ENCODE measurements at regions not wholly inside any gene's neighbourhood (a gene's known extent, or its start where the extent isn't known, plus 50 kb on each side); places are given as distances from the start of the nearest gene placed in this dataset.

DNA sequence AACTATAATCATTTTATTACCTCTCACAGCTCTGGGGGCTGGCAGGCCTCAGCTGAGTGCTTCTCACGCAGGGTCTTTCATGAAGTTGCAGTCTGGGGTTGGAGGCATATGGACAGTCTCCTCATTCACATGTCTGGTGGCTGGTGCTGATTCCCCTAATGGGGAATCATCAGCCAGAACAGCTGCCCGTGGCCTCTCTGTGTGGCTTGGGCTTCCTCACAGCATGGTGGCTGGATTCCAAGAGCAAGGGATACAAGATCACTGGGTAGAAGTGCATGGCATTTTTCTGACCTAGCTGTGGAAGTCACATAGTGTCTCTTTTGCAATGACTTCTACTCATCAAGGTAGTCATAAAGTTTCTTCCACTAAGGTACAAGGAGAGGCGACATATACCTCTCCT is 59.0 kb upstream of the LAPTM4A start:
- no peak for DNase-seq (ENCODE audit: low read depth, low spot score)
- Histone ChIP-seq H3K4me3 (no peak overlapping the region), H3K36me3 (ENCODE audit: insufficient read depth, low read length) (no peaks in the 10 kb centered on the region), H3K9me3 (ENCODE audit: low read depth, low read length) (no peaks in the 10 kb centered on the region), H3K27ac (no peak overlapping the region), H3K9ac (ENCODE audit: insufficient read length) (no peak overlapping the region)
- TF ChIP-seq EZH2 (IDR thresholded peaks at IDR 0.05) (no peak), FOXP2 (optimal IDR thresholded peaks at IDR 0.05; ENCODE audit: control extremely low read depth, extremely low read length, insufficient read depth) (no peak), POLR2AphosphoS5 (IDR thresholded peaks at IDR 0.05; ENCODE audit: borderline replicate concordance, low read depth, low read length) (no peak)

DNA sequence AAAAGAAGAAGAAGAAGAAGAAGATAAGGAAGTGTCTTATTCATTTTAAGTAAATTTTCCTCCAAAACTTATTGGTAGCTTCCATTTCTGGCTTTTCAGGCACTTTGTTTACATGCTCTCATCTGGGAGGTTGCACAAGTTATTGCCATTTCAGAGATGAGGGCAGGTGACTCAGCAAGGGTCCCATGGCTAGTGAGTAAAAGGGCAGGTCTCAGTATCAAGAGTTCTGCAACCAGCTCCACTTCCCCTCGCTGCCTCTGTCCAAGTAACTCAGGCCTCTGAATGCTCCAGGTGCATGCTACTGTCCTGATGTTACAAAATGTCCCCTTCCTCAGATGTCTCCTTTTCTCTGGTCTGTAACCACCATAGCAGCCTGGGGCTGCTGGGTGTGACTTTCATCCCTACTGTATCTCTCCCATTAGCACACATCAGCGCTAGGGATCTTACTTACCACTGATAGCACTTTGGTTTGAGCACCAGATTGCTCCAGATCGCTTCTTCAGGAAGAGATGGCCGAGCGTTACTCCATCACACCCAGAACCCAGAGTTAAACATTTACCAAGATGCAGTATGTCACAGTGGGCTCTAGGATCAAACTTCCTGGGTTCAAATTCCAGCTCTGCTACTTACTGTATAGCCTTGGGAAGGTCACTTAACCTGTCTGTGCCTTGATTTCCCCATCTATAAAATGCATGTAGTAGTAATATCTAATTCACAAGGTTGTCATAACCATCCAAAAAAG is 57.4 kb upstream of the LAPTM4A start:
- Histone ChIP-seq H3K4me3 (no peak overlapping the region), H3K9me3 (ENCODE audit: low read depth, low read length) (no peaks in the 10 kb centered on the region), H3K9ac (ENCODE audit: insufficient read length) (no peak overlapping the region), H3K27ac (no peak overlapping the region), H3K36me3 (ENCODE audit: insufficient read depth, low read length) (no peaks in the 10 kb centered on the region)
- no peak for DNase-seq (ENCODE audit: low read depth, low spot score)
- TF ChIP-seq POLR2AphosphoS5 (IDR thresholded peaks at IDR 0.05; ENCODE audit: borderline replicate concordance, low read depth, low read length) (no peak), EZH2 (IDR thresholded peaks at IDR 0.05) (no peak), FOXP2 (optimal IDR thresholded peaks at IDR 0.05; ENCODE audit: control extremely low read depth, extremely low read length, insufficient read depth) (no peak)

DNA sequence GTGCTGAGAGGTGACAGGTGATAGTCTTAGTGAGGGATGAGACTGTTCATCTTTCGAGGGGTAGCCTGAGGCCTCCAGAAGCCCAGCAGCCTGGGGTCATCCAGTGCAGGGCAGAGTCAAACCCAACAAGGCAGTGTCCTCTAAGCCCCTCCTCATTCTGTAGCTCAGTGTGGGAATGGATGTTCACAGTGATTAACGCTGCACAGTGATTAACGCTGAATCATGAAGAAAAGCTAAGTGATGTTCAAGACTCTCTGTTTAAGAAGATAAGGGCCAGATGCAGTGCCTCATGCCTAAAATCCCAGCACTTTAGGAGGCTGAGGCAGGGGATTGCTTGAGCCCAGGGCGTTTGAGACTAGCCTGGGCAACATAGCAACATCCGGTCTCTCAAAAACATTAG is 56.3 kb upstream of the LAPTM4A start:
- Histone ChIP-seq H3K4me3 (no peak overlapping the region), H3K36me3 (ENCODE audit: insufficient read depth, low read length) (no peaks in the 10 kb centered on the region), H3K9ac (ENCODE audit: insufficient read length) (no peak overlapping the region), H3K9me3 (ENCODE audit: low read depth, low read length) (no peaks in the 10 kb centered on the region), H3K27ac (no peak overlapping the region)
- DNase-seq (ENCODE audit: low read depth, low spot score), result no peak
- no peak for TF ChIP-seq EZH2 (IDR thresholded peaks at IDR 0.05)
- TF ChIP-seq POLR2AphosphoS5 (IDR thresholded peaks at IDR 0.05; ENCODE audit: borderline replicate concordance, low read depth, low read length), result no peak
- no peak for TF ChIP-seq FOXP2 (optimal IDR thresholded peaks at IDR 0.05; ENCODE audit: control extremely low read depth, extremely low read length, insufficient read depth)

DNA sequence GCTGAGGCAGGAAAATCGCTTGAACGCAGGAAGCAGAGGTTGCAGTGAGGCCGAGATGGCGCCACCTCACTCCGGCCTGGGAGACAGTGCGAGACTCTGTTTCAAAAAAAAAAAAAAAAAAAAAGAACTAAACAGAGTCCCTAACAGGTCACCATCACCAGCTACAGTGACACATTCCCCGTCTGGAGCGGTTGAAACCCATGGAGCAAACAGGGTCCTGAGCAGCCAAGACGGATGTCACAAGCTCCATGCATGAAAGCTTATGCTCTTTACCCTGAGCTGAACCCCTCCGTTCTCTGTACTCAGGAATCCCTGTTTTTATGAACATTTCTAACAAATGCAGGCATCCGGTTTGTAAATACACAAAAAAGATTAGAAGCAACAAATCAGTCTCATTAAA is 55.9 kb upstream of the LAPTM4A start:
- no peak overlapping the region for H3K27ac ChIP-seq
- H3K4me3 ChIP-seq, result no peak overlapping the region
- TF ChIP-seq EZH2 (IDR thresholded peaks at IDR 0.05) (no peak), POLR2AphosphoS5 (IDR thresholded peaks at IDR 0.05; ENCODE audit: borderline replicate concordance, low read depth, low read length) (no peak), FOXP2 (optimal IDR thresholded peaks at IDR 0.05; ENCODE audit: control extremely low read depth, extremely low read length, insufficient read depth) (no peak)
- H3K36me3 ChIP-seq (ENCODE audit: insufficient read depth, low read length), result no peaks in the 10 kb centered on the region
- H3K9me3 ChIP-seq (ENCODE audit: low read depth, low read length), result no peaks in the 10 kb centered on the region
- DNase-seq (ENCODE audit: low read depth, low spot score), result no peak
- no peak overlapping the region for H3K9ac ChIP-seq (ENCODE audit: insufficient read length)

DNA sequence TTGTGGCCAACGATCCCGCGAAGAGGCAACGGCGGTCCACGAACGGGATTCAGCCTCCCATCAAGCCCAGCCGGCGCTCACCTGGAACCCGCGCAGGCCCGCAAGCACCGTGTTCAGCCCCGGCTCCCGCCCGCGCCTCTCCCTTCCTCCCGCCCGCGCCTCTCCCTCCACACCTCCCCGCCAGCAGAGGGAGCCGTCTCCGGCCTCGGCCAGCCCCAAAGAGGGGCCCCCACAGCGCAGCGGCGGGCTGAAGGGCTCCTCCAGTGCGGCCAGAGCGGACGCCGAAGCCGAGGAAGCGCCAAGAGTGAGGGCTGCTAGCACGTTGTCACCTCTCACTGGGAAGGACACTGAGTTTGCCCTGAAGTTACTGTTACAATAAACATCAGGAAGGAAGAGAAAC is 55.3 kb upstream of the LAPTM4A start:
- Histone ChIP-seq H3K9ac (ENCODE audit: insufficient read length) (no peak overlapping the region), H3K9me3 (ENCODE audit: low read depth, low read length) (no peaks in the 10 kb centered on the region), H3K36me3 (ENCODE audit: insufficient read depth, low read length) (no peaks in the 10 kb centered on the region), H3K4me3 (no peak overlapping the region), H3K27ac (no peak overlapping the region)
- TF ChIP-seq EZH2 (IDR thresholded peaks at IDR 0.05) (no peak), POLR2AphosphoS5 (IDR thresholded peaks at IDR 0.05; ENCODE audit: borderline replicate concordance, low read depth, low read length) (no peak), FOXP2 (optimal IDR thresholded peaks at IDR 0.05; ENCODE audit: control extremely low read depth, extremely low read length, insufficient read depth) (no peak)
- DNase-seq (ENCODE audit: low read depth, low spot score), result no peak

DNA sequence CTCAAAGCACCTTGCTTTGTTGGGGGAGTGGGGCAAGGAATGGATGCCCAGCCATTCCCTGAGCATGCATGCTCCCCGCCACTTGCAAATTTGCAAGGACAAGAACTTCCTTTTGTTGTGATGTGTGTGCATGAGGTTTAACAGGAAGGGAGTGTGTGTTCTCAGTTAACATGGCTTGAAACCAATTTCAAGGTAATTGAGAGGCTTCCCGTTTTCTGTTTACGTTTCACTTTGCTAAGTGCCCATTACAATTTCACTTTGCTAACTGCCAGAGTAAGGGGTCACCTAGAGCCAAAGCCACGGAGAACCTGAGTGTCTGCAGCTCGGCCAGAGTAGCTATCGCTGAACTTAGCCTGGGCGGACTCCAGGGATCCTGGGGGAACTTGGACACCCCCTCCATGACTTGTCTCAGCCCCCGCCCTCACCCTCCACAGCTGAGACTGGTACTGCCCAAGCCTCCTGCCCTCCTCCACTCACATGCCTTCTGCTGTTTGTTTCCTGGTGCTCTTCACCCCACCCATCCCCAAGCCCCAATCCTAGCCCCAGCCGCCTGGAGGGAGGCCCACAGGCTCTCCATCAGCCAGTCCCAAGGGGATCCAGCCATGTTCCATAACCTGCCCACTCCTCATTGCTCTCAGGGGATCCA is 53.6 kb upstream of the LAPTM4A start:
- no peaks in the 10 kb centered on the region for H3K36me3 ChIP-seq (ENCODE audit: insufficient read depth, low read length)
- TF ChIP-seq POLR2AphosphoS5 (IDR thresholded peaks at IDR 0.05; ENCODE audit: borderline replicate concordance, low read depth, low read length), result no peak
- TF ChIP-seq FOXP2 (optimal IDR thresholded peaks at IDR 0.05; ENCODE audit: control extremely low read depth, extremely low read length, insufficient read depth), result no peak
- TF ChIP-seq EZH2 (IDR thresholded peaks at IDR 0.05), result no peak
- DNase-seq (ENCODE audit: low read depth, low spot score), result no peak
- H3K27ac ChIP-seq, result no peak overlapping the region
- no peak overlapping the region for H3K4me3 ChIP-seq
- no peak overlapping the region for H3K9ac ChIP-seq (ENCODE audit: insufficient read length)
- H3K9me3 ChIP-seq (ENCODE audit: low read depth, low read length), result no peaks in the 10 kb centered on the region

DNA sequence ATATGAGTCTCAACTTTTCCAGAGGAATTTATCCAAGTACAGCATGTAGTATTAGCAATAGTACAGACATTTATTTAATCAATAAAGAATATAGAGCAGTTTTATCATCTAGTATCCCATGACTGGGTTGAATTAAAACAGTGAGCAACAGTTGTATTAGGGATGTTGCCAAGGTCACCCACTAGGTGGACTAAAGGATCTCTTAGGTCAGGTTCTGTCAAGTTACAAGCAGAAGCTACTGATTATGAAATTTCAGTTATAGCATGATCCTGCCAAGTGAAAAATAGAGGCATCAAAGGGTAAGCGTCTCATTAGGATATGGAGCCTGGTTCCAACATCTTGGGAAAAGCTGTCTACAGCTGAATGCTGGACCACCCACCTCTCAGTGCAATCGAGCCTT is 52.1 kb upstream of the LAPTM4A start:
- no peak for DNase-seq (ENCODE audit: low read depth, low spot score)
- TF ChIP-seq FOXP2 (optimal IDR thresholded peaks at IDR 0.05; ENCODE audit: control extremely low read depth, extremely low read length, insufficient read depth) (no peak), POLR2AphosphoS5 (IDR thresholded peaks at IDR 0.05; ENCODE audit: borderline replicate concordance, low read depth, low read length) (no peak), EZH2 (IDR thresholded peaks at IDR 0.05) (no peak)
- Histone ChIP-seq H3K27ac (no peak overlapping the region), H3K9ac (ENCODE audit: insufficient read length) (no peak overlapping the region), H3K9me3 (ENCODE audit: low read depth, low read length) (no peaks in the 10 kb centered on the region), H3K4me3 (no peak overlapping the region), H3K36me3 (ENCODE audit: insufficient read depth, low read length) (no peaks in the 10 kb centered on the region)
